Erythroblast (primary cell): ENCODE measurements at regions not wholly inside any gene's neighbourhood (a gene's known extent, or its start where the extent isn't known, plus 50 kb on each side); places are given as distances from the start of the nearest gene placed in this dataset.

ENCODE experiments used
- GATA1 ChIP-seq: IDR thresholded peaks from 2 replicates; pipeline ENCODE4 v1.6.1; 2011; ENCODE audit warnings: low read depth, mild to moderate bottlenecking, control low read depth, low read length, moderate library complexity
- POLR2A ChIP-seq: IDR thresholded peaks from 2 replicates; pipeline ENCODE4 v1.6.1; 2011; ENCODE audit warnings: mild to moderate bottlenecking, low read length

GRCh38 chr6:169996378-169997051 lies 245.1 kb downstream of the ERMARD start:
- TF ChIP-seq POLR2A (no peak), GATA1 (no peak)
